Tibial nerve (tissue), 4 donors: ENCODE measurements at regions not wholly inside any gene's neighbourhood (a gene's known extent, or its start where the extent isn't known, plus 50 kb on each side); places are given as distances from the start of the nearest gene placed in this dataset.

Experiments used
- EP300 ChIP-seq, 2 donors: sonication (generic); formaldehyde crosslinking; IDR thresholded peaks; one replicate each; pipeline ENCODE4 v1.6.1; 2017; ENCODE audit warnings: antibody characterized with exemption in 2 of 2, mild to moderate bottlenecking in 1 of 2
- TF ChIP-seq, protein P1 (sequence below), 5 experiments: fragments of 200-600 bp in 3 of 5; fragments of 450-650 bp in 2 of 5; sonication (generic) in 3 of 5; IDR thresholded peaks; one replicate each; pipeline ENCODE4 v1.5.1; 2016 to 2019; ENCODE audit warnings: antibody characterized with exemption in 5 of 5, mild to moderate bottlenecking in 3 of 5, moderate library complexity in 2 of 5

DNA sequence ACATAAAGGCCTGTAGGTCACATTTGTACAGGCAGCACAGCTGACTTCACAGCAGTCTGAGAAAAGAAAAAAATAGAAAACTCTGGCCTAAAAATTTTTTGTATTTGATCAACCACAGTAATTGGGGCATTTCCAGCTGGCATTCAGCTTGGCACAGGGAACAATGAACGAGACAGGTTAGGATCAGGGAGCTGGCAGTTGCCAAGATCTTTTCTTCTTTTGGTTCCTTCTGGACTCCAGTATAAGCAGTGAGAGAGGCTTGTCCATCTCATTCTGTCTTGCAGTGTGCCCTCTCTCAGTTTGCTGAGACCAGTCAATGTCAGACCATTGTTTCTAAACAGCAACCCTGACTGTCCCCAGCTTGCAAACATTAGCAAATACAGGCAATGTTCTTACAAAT is 601.1 kb downstream of the TLR4 start:
- TF ChIP-seq, protein P1, sequence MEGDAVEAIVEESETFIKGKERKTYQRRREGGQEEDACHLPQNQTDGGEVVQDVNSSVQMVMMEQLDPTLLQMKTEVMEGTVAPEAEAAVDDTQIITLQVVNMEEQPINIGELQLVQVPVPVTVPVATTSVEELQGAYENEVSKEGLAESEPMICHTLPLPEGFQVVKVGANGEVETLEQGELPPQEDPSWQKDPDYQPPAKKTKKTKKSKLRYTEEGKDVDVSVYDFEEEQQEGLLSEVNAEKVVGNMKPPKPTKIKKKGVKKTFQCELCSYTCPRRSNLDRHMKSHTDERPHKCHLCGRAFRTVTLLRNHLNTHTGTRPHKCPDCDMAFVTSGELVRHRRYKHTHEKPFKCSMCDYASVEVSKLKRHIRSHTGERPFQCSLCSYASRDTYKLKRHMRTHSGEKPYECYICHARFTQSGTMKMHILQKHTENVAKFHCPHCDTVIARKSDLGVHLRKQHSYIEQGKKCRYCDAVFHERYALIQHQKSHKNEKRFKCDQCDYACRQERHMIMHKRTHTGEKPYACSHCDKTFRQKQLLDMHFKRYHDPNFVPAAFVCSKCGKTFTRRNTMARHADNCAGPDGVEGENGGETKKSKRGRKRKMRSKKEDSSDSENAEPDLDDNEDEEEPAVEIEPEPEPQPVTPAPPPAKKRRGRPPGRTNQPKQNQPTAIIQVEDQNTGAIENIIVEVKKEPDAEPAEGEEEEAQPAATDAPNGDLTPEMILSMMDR (IDR thresholded peaks at IDR 0.05): no peak
- no peak for TF ChIP-seq EP300 (IDR thresholded peaks at IDR 0.05)
